RCC 7860 (cell line): ENCODE measurements at regions not wholly inside any gene's neighbourhood (a gene's known extent, or its start where the extent isn't known, plus 50 kb on each side); places are given as distances from the start of the nearest gene placed in this dataset.

Experiments used
- DNase-seq: peaks from one replicate; pipeline ENCODE4 v3.0.0-alpha.2; 2015; ENCODE audit warnings: low spot score
- FAIRE-seq: peaks from 2 replicates; lab custom pipeline; 2012; peaks lifted over from hg19 to GRCh38; lab: Jason Lieb, UNC

DNA sequence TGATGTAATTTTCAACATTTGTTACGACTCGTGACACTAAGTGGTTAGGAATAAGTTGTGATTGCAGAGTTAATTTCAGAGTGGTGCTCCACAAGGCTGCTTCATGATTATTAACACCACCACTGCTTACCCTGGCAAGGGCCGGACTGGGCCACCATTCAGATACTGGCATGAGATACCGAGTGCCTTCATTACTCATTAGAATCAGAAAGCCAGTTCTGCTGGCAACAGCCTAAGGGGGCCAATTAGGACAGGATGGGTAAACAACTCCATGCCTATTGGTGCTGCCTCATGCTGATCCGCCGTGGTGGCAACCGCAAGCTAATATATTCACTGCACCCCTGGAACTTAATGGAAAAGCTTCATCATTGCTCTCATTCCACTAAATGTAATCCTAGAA is 575.1 kb downstream of the EFNB2 start:
- FAIRE-seq (no peak), DNase-seq (no peak)

DNA sequence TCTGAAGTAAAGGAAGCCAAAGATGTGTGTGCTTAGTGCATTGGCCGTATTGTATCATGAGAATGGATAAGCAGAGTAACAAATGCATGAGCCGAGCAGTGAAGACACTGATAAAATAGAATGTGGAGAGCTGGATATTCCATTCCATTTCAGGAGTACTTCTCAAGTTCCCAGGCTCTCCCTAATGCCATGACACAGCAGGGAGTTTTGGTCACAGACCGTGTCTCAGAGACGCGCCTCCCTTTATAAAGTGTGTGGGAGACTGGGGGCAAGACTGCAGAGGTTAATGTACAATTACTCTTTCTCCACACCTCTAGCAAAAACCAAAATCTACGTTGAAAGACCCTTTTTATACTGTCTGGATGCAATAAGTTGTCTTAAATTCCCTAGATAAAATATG is 575.6 kb downstream of the EFNB2 start:
- DNase-seq: no peak

DNA sequence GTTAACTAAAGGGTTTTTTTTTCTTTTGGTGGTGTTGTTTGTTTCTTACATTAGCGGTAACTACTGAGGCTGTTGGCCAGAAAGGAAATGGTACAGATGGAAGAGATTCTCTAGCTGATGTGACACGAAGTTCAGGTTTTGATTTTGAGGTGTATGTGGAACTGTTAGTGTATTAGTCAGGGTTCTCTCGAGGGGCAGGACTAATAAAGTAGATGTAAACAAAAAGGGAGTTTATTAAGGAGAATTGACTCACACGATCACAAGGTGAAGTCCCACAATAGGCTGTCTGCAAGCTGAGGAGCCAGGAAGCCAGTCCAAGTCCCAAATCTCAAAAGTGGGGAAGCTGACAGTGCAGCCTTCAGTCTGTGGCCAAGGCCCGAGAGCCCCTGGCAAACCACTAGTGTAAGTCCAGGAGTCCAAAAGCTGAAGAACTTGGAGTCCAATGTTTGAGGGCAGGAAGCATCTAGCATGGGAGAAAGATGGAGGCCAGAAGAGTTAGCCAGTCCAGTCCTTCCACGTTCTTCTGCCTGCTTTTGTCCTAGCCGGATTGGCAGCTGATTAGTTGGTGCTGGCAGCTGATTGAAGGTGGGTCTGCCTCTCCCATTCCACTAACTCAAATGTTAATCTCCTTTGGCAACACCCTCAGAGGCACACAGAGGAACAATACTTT is 577.6 kb downstream of the EFNB2 start:
- no peak for DNase-seq
- no peak for FAIRE-seq

More for the DNA sequence above, 575.6 kb downstream of the EFNB2 start:
- no peak for FAIRE-seq

DNA sequence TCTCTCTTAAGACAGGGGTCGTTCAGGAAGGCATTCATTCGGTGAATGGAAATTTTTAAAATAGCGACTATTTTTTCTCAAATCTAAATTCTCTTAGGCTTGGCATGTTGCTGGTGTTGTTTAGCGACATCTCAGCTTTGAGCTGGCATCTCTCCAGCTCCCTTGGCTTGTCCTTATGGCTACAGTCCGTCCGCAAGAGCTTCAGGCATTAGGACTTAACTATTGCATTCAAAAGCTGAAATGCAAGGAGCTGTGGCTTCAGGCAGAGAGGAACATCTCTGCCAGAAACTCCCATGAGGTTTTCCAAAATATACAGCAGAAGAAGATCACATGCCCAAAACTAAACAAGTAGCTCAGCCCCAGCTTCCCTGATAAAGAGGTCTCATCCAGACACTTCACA is 578.5 kb downstream of the EFNB2 start:
- no peak for FAIRE-seq
- DNase-seq: no peak

DNA sequence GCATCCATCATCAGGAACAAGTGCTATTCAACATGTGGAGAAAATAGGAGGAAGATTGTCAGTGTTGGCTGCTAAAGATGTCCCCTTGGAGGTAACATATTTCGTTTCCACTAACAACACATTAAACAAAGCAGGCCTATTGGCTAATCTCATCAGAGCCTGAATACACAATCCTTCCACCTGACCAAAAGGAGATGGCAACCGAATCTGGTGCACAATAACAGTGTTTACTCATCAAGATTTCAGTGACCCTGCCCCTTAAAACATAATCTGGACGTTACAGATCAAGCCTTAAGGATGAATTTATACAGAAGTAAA is 582.5 kb downstream of the EFNB2 start:
- DNase-seq: no peak
- FAIRE-seq: no peak

DNA sequence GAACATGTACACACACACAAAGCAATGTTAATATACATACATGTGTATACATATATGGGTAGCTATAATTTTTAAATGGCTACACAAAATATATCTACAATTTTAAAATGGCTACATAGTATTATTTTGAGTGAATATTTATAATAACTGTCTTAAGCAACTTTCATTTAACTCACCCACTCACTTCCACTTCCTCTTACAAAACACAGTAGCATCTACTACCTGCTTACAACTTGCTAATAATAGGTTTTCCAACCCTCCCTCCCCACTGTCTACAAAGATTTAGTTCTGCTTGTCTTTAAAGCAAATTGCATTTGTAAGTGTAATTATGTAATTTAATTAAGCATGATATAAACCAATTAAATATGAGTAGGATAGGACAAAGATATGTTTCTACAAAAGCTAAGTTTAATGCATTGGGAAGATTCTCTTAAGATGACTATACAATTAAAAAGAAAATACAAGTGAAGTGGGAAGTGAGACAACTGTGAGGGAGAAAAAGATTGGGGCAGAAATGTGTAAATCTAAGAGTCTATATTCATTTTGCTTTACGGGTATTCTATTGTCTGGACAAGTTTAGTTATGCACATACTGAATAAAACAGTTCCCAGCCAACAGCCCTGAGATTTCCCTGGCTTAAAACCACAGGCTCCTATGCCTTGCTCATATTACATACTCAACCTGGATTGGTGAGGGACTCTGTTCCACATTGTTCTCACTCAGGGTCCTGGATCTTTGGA is 583.1 kb downstream of the EFNB2 start:
- DNase-seq (no peak), FAIRE-seq (no peak)

DNA sequence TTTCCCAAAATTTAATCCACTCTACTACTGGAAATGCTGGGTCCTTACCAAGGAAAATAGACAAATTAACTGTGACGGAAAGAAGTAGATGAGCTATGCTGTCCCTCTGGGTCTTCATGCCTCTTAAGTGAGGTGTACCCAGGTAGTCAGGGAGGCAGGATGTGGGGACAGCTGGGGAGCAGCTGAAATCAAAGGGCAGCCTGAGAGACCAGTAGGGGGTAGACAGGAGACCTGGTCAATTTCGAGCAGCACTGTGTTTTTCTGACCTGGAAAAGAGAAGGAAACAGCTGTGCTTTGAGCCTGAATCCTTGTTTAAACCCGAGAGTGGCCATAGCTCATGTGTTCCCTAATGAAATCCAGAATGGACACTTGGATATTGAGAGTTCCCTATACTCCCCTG is 587.3 kb downstream of the EFNB2 start:
- DNase-seq (no peak), FAIRE-seq (no peak)

DNA sequence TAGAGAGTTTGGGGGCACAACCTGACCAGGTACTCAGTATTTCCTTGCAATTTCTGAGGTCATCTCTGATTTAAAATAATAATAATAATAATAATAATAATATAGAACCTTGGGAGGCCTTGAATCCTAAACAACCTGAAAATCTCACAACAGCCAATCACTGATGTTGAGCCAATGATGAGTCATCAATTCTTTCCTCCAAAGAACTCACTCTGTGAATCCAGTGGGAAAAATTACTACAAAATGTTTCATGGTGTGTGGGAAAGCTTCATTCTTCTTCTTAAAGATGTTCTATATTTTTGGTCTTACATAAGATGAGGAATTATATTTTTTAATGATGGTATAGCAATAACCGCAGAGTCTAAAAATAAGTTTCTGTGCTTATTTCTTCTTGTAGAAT is 594.6 kb downstream of the EFNB2 start:
- FAIRE-seq: no peak
- no peak for DNase-seq

DNA sequence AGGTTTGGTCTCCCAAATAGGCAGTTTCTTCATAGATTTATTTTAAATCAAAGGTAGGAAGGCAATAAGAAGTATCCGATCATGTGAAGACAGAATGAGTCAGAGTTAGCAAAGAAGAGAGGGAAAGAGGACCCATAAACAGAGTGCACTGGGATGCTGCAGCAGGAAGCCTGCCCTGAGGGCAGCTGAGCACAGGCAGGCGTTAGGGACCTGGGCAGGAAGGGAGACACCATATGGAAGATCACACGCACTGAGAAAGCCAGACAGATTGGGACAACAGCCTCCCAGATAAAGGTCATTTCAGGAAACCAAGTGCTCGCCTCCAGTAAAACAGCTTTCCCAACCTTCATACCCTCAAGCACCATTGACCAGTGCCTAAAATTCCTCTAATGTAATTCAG is 598.0 kb downstream of the EFNB2 start:
- FAIRE-seq (no peak), DNase-seq (no peak)

DNA sequence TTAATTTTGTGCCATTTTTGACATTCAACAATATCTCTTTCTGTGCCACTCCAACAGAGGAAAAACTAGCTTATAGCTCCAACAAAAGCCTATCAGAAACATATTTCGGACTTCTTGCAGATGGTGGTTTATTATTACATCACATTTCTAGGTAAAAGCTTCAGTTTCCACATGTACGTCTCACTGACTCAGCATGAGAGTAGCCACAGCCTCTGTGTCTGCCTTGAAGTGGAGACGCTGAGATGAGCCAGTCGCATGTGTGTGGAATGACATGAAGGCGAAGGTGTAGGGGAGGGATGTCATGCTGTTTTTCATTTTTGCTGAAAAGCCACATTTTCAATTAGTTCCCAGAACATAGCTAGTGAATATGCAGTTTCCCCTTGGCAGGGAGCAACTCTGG is 598.6 kb downstream of the EFNB2 start:
- DNase-seq (no peak), FAIRE-seq (no peak)

DNA sequence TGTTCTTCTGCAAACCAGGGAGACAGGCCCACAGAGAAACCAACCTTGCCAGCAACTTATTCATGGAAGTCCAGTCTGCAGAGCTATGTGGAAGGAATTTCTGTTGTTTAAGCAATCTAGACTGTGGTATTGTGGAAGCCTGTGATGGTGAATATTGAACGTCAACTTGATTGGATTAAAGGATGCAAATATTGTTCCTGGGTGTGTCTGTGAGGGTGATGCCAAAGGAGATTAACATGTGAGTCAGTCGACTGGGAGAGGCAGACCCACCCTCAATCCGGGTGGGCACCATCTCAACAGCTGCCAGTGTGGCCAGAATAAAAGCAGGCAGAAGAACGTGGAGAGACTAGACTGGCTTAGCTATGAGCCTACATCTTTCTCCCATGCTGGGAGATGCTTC is 606.0 kb downstream of the EFNB2 start:
- DNase-seq: no peak
- no peak for FAIRE-seq

DNA sequence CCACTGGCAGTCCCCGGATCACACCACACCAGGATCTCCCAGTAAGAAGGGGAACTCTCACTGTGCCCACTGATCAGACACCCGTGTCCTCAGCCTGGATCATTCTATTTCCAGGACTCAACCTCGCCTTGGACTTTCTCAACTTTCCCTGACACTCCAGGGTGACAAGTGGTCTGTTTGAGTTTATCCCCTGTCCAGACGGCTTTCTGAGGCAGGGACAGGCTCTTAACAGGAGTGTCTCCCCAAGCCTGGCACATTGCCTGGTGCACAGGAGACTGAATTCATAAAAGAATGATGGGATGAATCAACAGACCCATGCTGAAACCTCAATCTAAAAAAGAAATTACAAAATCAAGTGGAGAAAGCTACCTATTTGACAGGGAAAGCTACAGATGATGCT is 606.6 kb downstream of the EFNB2 start:
- no peak for FAIRE-seq
- no peak for DNase-seq

DNA sequence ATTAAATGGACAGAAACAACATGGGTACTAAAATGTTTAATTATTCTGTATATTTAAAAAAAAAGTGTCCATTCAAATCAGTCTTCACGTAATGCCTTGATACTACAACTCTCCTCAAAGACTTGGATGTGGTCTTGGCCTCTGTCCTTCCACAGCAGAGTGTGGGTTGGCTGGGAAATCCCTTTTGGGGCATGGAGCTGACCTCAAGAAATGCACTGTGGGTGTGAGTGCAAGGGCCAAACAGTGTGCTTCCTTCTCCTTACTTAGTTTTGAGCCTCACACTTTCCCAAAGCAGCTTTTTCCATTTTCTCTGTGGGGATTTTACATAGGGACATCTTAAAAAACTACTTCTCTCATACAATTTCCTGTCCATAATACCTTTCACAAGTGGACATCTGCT is 607.4 kb downstream of the EFNB2 start:
- FAIRE-seq (no peak), DNase-seq (no peak)

DNA sequence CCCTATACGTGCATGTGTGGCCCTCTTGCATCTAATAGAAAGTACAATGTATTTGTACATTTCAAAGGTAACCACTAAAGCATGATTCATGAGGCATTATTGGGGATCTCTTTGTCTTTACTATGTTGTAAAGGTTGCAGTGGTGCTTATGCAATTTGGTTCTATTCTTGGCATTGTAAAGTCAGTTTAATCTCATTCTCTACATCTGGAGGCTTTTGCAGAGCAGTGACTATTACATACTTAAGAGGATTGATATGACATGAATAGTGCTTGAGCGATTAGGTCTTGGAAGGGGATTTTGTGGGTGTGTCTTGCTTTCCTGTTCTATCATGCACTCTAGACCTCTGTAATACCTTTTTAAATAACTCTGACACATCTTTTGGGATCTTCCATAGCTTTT is 610.0 kb downstream of the EFNB2 start:
- FAIRE-seq (no peak), DNase-seq (no peak)

DNA sequence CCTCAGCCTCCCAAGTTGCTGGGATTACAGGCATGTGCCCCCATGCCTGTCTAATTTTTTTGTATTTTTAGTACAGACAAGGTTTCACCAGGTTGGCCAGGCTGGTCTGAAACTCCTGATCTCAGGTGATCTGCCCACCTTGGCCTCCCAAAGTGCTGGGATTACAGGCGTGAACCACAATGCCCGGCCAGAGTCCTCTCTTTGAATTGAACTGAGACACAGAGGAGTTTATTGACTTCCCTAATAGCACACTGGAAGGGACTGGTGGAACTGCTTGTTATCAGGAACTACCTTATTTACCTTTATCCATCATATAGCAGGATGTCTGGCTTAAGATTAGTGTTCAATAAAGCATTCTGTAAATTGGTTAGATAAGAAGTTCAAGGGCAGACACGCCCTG is 613.8 kb downstream of the EFNB2 start:
- FAIRE-seq: no peak
- DNase-seq: no peak

DNA sequence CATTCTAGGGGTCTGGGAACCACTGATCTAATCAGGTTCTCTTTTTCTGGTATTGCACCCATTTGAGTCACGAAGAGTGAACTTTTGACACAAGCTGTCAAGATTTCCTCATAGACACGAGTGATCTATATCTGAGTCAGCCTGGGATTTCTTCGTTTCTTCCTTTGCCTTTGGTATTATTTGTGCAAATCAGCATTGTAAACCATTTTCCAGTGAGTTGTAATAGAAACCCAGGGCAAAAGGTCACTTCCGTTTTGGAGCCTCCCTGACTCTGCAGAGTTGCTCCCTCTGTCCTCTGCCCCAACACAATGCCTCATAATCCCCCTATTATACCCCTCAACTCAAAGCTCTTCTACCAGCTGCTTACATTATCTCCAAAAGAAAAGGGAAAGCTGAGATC is 615.1 kb downstream of the EFNB2 start:
- FAIRE-seq (peak; percentile 79), DNase-seq (peak; percentile 72)

DNA sequence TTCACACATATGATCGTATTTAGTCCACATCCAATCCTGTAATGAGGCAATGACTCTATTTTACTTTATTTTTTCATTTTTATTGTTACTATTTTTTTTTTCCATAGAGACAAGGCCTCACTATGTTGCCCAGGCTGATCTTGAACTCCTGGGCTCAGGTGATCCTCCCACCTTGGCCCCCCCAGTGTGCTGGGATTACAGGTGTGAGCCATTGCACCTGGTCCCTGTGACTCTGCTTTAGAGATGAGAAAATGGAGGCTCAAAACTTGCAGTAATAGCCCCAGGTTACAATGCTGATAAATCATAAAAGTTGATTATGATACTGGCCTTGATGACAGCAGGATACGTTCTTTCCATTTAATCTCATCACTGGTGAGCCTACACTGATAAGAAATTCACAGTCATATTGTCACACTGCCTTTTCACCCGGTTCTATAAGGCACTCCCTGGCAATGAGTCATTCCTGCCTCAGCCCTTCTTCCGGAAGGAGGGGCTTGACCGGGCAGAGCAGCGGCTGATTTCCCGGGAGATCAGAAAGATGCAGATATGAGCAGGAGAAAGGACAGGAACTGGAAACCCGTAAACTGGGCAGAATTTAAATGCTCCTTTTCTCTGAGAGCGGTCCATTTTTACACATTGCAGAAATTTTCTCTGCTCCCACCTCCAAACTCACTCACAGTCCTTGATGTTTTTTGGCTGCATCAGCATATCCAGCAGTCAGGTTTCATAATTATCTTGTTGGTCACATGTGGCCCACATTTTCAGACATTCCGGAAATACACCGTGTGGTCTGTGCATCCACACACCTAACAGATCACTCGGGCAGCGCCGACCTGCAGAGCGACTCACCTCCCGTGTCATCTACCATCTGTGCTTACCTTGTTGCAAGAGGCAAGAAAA is 616.4 kb downstream of the EFNB2 start:
- peak; percentile 87 for FAIRE-seq
- peak; percentile 83 for DNase-seq

DNA sequence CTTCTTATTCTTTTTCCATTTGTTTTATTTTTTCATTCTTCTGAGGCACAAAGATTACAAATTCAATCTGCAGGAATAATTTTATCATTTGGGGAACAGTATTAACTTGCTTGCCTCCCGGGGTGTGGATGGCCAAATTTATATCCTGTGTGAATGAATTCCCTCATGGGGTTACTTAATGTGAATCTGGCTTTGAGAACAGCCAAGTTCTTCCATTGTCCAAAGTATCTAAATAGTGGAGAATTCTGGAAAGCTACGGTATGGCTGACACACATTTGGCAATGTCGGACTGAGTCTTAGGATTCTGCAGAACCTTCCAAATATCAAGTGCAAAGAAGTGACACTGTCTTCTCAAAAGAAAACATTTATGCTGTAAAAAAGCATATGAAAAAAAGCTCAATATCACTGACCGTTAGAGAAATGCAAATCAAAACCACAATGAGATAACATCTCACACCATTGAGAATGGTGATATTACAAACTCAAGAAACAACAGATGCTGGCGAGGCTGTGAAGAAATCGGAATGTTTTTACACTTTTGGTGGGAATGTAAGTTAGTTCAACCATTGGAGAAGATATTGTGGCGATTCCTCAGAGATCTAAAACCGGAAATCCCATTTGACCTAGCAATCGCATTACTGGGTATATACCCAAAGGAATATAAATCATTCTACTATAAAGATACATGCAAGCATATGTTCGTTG is 620.2 kb downstream of the EFNB2 start:
- DNase-seq (no peak), FAIRE-seq (no peak)

DNA sequence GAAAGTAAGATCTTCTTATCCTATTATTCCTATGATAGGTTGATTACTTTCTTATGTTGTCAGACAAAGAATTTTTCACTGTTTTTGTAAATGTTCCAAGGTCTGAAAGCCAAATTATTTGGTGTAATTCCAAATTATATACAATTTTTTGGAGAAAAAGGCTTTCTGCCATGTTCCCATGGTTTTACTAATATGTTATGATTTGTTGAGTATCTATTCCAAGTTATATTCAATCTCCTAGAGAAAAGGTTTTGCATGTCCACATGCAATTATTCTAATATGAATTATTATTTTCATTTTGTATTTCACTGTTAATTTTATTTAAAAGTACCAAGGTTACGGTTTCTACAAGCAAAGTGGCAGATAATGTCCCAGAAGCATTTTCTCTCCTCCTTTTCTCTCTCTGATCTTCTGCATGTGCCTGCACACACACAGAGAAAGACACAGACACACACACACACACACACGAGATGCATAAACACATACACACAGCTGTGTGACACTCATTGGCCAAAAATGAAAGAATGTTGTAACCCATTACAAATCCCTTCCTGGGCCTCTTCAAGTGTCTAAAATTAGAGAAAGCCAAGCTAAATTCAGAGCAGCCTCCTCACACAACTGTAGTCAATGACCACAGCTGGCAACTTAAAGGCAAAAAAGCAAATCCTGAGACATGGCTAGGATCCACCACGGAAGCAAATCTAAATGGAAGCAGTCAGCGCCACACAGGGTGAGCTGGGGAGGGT is 621.0 kb downstream of the EFNB2 start:
- FAIRE-seq (no peak), DNase-seq (no peak)

DNA sequence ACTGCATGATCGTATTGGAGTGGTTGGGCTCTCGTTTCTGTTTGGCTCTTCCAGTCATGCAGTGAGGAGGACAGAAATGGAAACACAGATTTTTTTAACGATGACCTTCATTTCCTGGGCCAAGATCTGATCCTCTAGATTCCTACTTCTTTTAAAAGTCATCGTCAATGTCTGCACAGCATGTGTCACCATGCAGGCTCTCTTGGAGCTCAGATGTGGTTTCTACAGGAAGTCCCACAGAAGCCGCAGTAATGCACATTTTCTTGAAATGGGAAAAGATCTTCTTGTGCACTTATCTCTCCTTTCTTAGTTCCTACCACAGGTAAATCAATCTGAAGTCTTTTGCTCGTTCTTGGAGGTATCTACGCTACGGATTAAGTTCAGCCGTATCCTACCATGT is 626.9 kb downstream of the EFNB2 start:
- peak; percentile 37 for FAIRE-seq
- DNase-seq: peak; percentile 50
